ENCODE measurements at regions not wholly inside any gene's neighbourhood (a gene's known extent, or its start where the extent isn't known, plus 50 kb on each side); places are given as distances from the start of the nearest gene placed in this dataset.

- no peak overlapping the region for H3K4me3 Mint-ChIP-seq
- no peaks in the 10 kb centered on the region for H3K36me3 Mint-ChIP-seq
- peaks cover 0 to 3% (median 0%) of the 10 kb centered on the region in 3 donors for H3K4me1 Mint-ChIP-seq
- peaks cover 2% of the 10 kb centered on the region for H3K27me3 Mint-ChIP-seq
- H3K27ac Mint-ChIP-seq = no peak overlapping the region
- peaks cover 0 to 6% (median 2%) of the 10 kb centered on the region in 3 donors for H3K9me3 Mint-ChIP-seq
Observed at GRCh38 chr13:111907341-111907880, 159.5 kb upstream of the SOX1 start.

DNA sequence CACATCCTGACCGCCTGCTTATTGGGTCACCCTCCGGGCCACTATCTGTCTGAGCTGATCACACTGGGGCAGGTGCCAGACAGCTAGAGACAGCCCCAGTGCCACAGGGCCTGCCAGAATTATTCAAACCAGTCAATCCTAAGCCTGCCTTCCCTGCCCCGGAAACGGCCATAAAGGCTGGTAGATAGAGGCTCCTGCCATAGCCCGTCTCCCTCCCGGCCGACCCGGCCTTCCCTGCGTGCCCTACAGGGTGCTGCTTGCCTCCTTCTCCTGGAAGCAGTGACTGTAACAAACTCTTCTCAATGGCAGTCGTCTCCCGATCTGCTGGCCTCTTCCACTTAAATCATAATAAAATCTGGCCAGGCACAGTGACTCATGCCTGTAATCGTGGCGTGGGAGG, 158.6 kb upstream of the SOX1 start:
- Mint-ChIP-seq H3K36me3 (no peaks in the 10 kb centered on the region), H3K27me3 (peaks cover 2% of the 10 kb centered on the region), H3K4me3 (no peak overlapping the region), H3K9me3 (peaks cover 0 to 6% (median 2%) of the 10 kb centered on the region in 3 donors), H3K27ac (no peak overlapping the region), H3K4me1 (peaks cover 0 to 3% (median 0%) of the 10 kb centered on the region in 3 donors)

GRCh38 chr13:111908981-111909380, 158.0 kb upstream of the SOX1 start:
- Mint-ChIP-seq H3K9me3 (peaks cover 0 to 4% (median 2%) of the 10 kb centered on the region in 3 donors), H3K27me3 (peaks cover 2% of the 10 kb centered on the region)

GRCh38 chr13:111909501-111909900, 157.4 kb upstream of the SOX1 start:
- H3K9me3 Mint-ChIP-seq = peaks cover 0 to 2% (median 2%) of the 10 kb centered on the region in 3 donors

More at GRCh38 chr13:111908981-111909380, 158.0 kb upstream of the SOX1 start:
- Mint-ChIP-seq H3K4me1 (peaks cover 0 to 2% (median 0%) of the 10 kb centered on the region in 3 donors), H3K27ac (no peak overlapping the region), H3K36me3 (no peaks in the 10 kb centered on the region), H3K4me3 (no peak overlapping the region)

DNA sequence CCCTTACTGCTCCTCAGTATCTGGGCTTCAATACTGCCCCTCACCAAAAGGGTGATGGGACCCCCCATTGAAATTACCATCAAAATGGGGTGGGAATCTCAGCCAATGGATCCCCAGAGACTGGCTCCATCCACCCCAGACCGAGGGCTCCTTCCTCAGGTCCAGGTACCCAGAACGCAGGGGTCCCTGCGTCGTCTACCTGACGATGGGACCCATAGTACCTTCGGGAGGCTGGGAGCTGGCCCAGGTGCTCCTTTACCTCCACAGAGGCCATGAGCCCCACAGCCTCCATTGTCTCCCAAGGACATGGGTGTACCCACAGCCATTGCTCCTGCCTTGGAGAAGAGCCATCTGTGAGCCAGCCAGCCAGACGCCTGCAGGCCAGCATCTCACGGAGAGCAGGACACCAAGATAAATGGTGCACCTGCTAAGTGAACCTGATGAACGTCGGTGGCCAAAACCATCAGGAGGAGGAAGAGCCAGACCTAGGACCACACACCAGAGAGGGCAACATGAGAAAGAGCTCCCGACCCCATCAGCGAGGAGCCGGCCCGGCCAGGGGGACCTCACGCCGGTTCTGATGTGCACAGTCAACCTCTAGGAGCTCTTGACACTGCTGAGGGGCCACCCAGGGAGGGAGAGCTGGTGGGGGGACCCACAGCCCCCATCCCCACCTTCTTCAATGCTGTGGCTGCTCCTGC, 156.8 kb upstream of the SOX1 start:
- Mint-ChIP-seq H3K9me3 (peaks cover 0 to 2% (median 2%) of the 10 kb centered on the region in 3 donors), H3K27ac (no peak overlapping the region), H3K27me3 (peaks cover 2% of the 10 kb centered on the region), H3K4me3 (no peak overlapping the region), H3K36me3 (no peaks in the 10 kb centered on the region), H3K4me1 (no peaks in the 10 kb centered on the region)

More at GRCh38 chr13:111909501-111909900, 157.4 kb upstream of the SOX1 start:
- no peak overlapping the region for H3K27ac Mint-ChIP-seq
- no peaks in the 10 kb centered on the region for H3K36me3 Mint-ChIP-seq
- no peaks in the 10 kb centered on the region for H3K4me1 Mint-ChIP-seq
- no peak overlapping the region for H3K4me3 Mint-ChIP-seq
- H3K27me3 Mint-ChIP-seq = peaks cover 2% of the 10 kb centered on the region

DNA sequence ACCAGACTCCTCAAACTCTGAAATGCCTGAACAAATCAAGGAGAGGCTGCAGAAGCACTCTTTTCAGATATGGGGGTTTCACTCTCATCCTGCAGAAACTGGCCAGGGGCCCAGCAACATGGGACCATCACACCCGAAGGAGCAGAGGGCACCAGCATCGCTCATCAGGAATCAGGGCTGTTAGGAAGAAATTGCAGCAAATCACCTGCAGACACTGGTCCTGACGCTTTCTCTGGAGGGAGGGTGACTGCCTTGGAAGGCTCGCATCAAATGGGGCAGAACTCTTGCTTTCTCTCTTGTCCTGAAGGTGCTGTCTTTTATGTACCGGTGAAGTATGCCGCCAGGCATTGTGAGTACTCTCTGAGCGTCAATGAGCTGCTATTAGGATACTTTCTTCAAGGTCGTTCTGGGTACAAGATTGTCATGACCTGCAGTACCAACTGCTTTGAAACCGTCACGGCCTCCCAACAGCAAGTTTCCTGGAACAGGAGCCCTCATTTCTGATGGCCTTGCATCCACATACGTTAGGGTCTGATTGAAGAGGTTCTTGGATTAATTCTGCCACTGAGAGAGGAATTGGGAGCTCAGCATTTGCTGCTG, 155.7 kb upstream of the SOX1 start:
- H3K4me3 Mint-ChIP-seq = no peak overlapping the region
- no peaks in the 10 kb centered on the region for H3K36me3 Mint-ChIP-seq
- peaks cover 2% of the 10 kb centered on the region for H3K27me3 Mint-ChIP-seq
- H3K9me3 Mint-ChIP-seq = peaks cover 0 to 4% (median 0%) of the 10 kb centered on the region in 3 donors
- no peak overlapping the region for H3K27ac Mint-ChIP-seq
- no peaks in the 10 kb centered on the region for H3K4me1 Mint-ChIP-seq

GRCh38 chr13:111911754-111912452, 155.0 kb upstream of the SOX1 start:
- no peak overlapping the region for H3K4me3 Mint-ChIP-seq
- H3K36me3 Mint-ChIP-seq = no peaks in the 10 kb centered on the region
- H3K27me3 Mint-ChIP-seq = peaks cover 2% of the 10 kb centered on the region
- no peaks in the 10 kb centered on the region for H3K4me1 Mint-ChIP-seq
- peaks cover 0 to 4% (median 0%) of the 10 kb centered on the region in 3 donors for H3K9me3 Mint-ChIP-seq
- H3K27ac Mint-ChIP-seq = no peak overlapping the region

GRCh38 chr13:111912453-111912866, 154.5 kb upstream of the SOX1 start:
- H3K27me3 Mint-ChIP-seq = peaks cover 2% of the 10 kb centered on the region
- no peaks in the 10 kb centered on the region for H3K36me3 Mint-ChIP-seq
- H3K27ac Mint-ChIP-seq = no peak overlapping the region
- peaks cover 0 to 6% (median 0%) of the 10 kb centered on the region in 3 donors for H3K9me3 Mint-ChIP-seq
- H3K4me3 Mint-ChIP-seq = no peak overlapping the region
- H3K4me1 Mint-ChIP-seq = no peaks in the 10 kb centered on the region

- Mint-ChIP-seq H3K36me3 (no peaks in the 10 kb centered on the region), H3K27ac (no peak overlapping the region), H3K4me1 (no peaks in the 10 kb centered on the region), H3K4me3 (no peak overlapping the region), H3K9me3 (peaks cover 0 to 6% (median 0%) of the 10 kb centered on the region in 3 donors), H3K27me3 (peaks cover 2% of the 10 kb centered on the region)
Observed at GRCh38 chr13:111912991-111913760, 153.8 kb upstream of the SOX1 start.

DNA sequence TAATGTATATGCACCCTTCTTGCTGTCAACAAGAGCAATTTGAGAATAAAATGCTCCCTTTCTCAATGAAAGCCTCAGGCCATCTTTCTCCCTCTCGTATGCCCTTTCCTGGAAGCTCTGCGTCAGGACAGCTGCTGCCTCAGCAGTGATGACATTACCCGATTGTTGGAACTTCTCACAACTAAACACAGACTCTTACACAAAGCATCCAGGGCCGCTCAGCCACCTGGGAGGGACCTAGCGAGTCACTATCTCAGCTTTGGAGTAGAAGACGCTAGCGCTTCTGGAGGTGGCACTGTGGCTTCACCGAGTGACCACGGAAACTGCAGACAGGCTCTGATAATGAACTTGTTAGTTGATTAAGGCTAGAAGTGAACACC, 153.2 kb upstream of the SOX1 start:
- Mint-ChIP-seq H3K27me3 (peaks cover 2% of the 10 kb centered on the region), H3K9me3 (peaks cover 0 to 6% (median 0%) of the 10 kb centered on the region in 3 donors)

GRCh38 chr13:111914241-111915103, 152.5 kb upstream of the SOX1 start:
- no peaks in the 10 kb centered on the region for H3K4me1 Mint-ChIP-seq
- H3K36me3 Mint-ChIP-seq = no peaks in the 10 kb centered on the region
- H3K27ac Mint-ChIP-seq = no peak overlapping the region
- peaks cover 2% of the 10 kb centered on the region for H3K27me3 Mint-ChIP-seq
- peaks cover 0 to 6% (median 0%) of the 10 kb centered on the region in 3 donors for H3K9me3 Mint-ChIP-seq
- H3K4me3 Mint-ChIP-seq = no peak overlapping the region

More for the DNA sequence above, 153.2 kb upstream of the SOX1 start:
- Mint-ChIP-seq H3K4me1 (no peaks in the 10 kb centered on the region), H3K4me3 (no peak overlapping the region), H3K27ac (no peak overlapping the region), H3K36me3 (no peaks in the 10 kb centered on the region)

- peaks cover 1% of the 10 kb centered on the region for H3K27me3 Mint-ChIP-seq
- H3K36me3 Mint-ChIP-seq = no peaks in the 10 kb centered on the region
- no peaks in the 10 kb centered on the region for H3K4me1 Mint-ChIP-seq
- H3K27ac Mint-ChIP-seq = peak overlapping the region in 1 of 3 donors; percentile 31
- H3K9me3 Mint-ChIP-seq = peaks cover 0 to 6% (median 0%) of the 10 kb centered on the region in 3 donors
- H3K4me3 Mint-ChIP-seq = no peak overlapping the region
Observed at GRCh38 chr13:111915104-111915551, 151.8 kb upstream of the SOX1 start.

GRCh38 chr13:111916201-111916600, 150.7 kb upstream of the SOX1 start:
- Mint-ChIP-seq H3K27ac (no peak overlapping the region), H3K4me1 (no peaks in the 10 kb centered on the region), H3K27me3 (no peaks in the 10 kb centered on the region), H3K9me3 (peaks cover 0 to 3% (median 0%) of the 10 kb centered on the region in 3 donors), H3K36me3 (no peaks in the 10 kb centered on the region), H3K4me3 (no peak overlapping the region)

GRCh38 chr13:111917086-111917485, 149.9 kb upstream of the SOX1 start:
- Mint-ChIP-seq H3K27ac (no peak overlapping the region), H3K9me3 (peaks cover 0 to 3% (median 0%) of the 10 kb centered on the region in 3 donors), H3K36me3 (no peaks in the 10 kb centered on the region), H3K4me1 (no peaks in the 10 kb centered on the region), H3K4me3 (no peak overlapping the region), H3K27me3 (no peaks in the 10 kb centered on the region)

Measured in IgD-negative memory B cell (primary cell).